C4-2B (cell line): ENCODE measurements at regions not wholly inside any gene's neighbourhood (a gene's known extent, or its start where the extent isn't known, plus 50 kb on each side); places are given as distances from the start of the nearest gene placed in this dataset.

Experiments used
- H3K27ac ChIP-seq: fragments of 450-650 bp; 2 replicates; pipeline ENCODE4 v1.5.1; 2017
- ZFX ChIP-seq: fragments of 450-650 bp; IDR thresholded peaks from 2 replicates; pipeline ENCODE4 v1.6.1; 2017
- TF ChIP-seq, protein P1 (sequence below): fragments of 450-650 bp; conservative IDR thresholded peaks from 2 replicates; pipeline ENCODE4 v1.5.1; 2017; ENCODE audit warnings: mild to moderate bottlenecking

DNA sequence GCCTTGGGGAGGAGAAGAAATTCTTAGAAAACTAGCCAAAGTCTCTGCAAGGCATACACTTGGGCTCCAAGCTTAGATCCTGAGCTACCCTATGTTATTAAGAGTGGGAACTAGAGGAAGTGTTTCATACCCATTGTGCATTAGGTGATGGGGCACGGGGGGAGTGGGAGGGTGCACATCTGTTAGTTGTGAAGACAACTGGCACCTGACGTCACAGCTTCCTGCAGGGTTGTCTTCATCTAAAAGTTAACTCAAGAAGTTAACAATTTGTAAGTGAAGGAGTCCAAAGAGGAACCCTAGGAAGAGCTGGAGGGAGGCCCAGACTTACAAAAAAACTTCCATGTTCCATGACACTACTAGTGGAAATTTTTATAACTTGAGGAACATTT, 158.1 kb downstream of the ADRA2A start:
- H3K27ac ChIP-seq = no peak overlapping the region
- no peak for TF ChIP-seq ZFX
- TF ChIP-seq, protein P1, sequence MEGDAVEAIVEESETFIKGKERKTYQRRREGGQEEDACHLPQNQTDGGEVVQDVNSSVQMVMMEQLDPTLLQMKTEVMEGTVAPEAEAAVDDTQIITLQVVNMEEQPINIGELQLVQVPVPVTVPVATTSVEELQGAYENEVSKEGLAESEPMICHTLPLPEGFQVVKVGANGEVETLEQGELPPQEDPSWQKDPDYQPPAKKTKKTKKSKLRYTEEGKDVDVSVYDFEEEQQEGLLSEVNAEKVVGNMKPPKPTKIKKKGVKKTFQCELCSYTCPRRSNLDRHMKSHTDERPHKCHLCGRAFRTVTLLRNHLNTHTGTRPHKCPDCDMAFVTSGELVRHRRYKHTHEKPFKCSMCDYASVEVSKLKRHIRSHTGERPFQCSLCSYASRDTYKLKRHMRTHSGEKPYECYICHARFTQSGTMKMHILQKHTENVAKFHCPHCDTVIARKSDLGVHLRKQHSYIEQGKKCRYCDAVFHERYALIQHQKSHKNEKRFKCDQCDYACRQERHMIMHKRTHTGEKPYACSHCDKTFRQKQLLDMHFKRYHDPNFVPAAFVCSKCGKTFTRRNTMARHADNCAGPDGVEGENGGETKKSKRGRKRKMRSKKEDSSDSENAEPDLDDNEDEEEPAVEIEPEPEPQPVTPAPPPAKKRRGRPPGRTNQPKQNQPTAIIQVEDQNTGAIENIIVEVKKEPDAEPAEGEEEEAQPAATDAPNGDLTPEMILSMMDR = no peak

DNA sequence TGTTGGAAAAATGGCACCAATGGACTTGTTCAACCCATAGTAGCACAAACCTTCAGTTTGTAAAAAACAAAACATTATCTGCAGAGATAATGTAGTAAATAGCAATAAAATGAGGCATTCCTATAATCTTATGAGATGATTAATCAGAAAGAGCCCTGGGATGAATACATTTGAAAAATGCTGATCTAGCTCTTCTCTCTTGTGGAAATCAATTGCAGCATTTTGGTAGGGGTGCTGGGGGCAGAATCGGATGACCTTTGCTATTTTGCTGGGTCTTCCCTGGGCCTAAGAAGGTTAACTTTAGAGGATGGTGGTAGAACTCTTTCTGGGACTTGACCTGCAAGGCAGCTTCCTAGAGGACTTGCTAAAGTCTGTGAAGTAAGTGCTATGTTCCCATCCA, 163.5 kb downstream of the ADRA2A start:
- TF ChIP-seq, protein P1 = no peak
- no peak for TF ChIP-seq ZFX
- H3K27ac ChIP-seq = no peak overlapping the region

DNA sequence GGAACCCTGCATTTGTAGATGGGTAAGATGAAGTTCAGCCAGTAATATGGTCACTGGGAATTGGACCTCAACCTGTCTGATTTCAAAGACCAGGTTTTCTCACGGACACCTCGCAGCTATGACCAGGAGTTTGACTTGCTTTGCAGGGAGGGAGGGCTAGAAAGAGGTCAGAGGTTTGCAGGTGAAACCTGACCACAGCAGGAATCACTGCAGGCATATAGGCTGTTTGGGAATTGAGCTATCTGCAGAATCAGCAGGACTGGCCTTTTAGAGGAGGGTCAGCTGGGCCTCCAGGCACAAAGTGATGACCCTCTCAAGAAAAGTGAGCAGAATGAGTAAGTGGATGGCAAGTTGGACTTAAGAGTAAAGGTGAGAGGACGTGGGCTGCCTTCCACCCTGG, 166.3 kb downstream of the ADRA2A start:
- H3K27ac ChIP-seq = no peak overlapping the region
- TF ChIP-seq ZFX = no peak
- TF ChIP-seq, protein P1 = no peak

DNA sequence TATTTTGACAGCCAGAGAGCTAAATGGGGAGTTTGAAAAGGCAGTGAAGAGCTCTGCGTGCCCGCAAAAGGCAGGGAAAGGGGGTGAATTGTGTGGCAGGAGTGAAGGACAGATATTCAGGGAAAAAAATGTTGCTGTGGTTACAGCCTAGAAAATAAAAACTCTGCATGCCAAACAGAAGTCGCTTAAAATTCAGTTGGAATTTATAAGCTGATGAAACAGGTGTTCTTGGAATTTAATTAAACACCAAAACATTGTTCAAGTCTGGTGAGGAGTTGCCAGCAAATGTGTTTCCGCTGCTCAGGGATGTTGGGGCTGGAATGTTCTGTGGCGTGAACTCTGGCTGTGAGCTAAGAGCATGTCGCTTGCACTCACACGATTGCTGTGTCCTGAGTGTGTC, 169.3 kb downstream of the ADRA2A start:
- no peak overlapping the region for H3K27ac ChIP-seq
- TF ChIP-seq, protein P1 = no peak
- no peak for TF ChIP-seq ZFX

DNA sequence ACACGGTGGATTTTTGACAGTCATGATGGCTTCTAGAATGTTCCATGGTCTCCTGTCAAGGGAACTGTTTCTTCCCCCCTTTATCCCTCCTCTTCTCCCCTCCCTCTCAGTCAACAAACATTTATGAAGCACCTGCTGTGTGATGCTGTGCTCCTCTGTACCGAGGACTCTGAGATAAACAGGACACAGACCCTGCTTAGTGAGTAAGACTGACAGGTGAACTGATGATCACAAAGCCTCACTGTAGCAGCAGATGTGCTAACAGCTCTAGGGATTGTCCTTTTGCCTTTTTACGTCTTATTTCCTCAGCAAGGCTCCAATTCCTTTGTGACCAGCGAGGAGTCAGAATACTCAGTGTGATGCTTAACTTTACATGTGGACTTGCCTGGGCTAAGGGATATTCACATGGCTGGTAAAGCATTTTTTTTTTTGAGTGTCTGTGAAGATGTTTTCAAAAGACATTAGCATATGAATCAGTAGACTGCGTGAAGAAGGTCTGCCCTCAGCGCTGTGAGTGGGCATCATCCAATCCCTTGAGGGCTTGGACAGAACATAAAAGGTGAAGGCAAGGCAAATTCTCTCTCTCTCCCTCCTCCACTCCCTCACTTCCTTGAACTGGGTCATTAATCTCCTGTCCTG, 170.1 kb downstream of the ADRA2A start:
- TF ChIP-seq ZFX = no peak
- TF ChIP-seq, protein P1 = no peak
- no peak overlapping the region for H3K27ac ChIP-seq

DNA sequence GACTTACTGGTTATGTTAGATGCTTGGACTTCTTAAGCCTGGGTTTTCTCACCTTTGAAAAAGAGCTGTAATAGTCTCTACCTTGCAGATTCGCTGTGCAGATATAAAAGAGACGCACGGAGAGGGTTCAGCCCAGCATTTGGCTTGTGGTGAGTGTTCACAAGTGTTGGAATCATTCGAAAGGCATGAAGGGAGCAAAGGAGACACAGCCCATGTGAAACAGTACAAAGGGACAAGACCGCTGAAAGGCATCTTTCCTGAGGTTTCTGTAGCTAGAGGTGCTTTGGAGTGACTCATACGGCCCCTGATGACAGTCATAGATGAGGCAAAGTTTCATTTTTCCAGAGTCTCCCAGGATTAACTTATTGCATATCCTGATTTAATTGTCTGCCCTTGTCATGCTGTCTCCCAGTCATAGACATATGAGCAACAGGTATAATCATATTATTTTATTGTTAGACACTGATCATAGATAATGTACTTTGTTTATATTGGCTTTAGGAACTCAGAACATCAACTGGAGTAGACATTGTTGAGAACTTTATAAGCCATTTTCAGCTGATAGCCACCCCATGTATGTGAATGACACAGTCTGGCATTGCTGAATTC, 171.1 kb downstream of the ADRA2A start:
- no peak for TF ChIP-seq ZFX
- TF ChIP-seq, protein P1 = no peak

DNA sequence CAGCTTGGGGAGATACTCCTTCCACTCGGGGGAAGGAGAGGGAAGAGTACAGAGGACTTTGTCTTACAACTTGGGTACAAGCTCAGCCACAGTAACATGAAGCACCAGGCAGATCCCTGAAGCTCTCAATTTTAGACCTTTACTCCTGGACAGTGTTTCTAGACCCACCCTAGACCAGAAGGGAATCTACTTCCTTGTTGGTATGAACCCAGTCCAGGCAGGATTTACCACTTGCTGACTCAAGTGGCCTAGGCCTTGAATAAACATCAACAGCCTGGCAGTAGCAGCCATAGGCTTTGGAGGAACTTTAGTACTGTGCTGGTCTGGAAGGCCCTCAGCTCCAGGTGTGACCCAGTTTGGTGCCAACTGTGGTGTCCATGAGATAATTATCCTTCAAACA, 173.1 kb downstream of the ADRA2A start:
- TF ChIP-seq, protein P1 = no peak
- TF ChIP-seq ZFX = no peak
- H3K27ac ChIP-seq = no peak overlapping the region

More for the DNA sequence above, 171.1 kb downstream of the ADRA2A start:
- H3K27ac ChIP-seq = no peak overlapping the region
